Colon (tissue), 2 donors: ENCODE measurements at regions not wholly inside any gene's neighbourhood (a gene's known extent, or its start where the extent isn't known, plus 50 kb on each side); places are given as distances from the start of the nearest gene placed in this dataset.

Experiments used
- FAIRE-seq: peaks from 2 replicates; lab custom pipeline; 2012; peaks lifted over from hg19 to GRCh38; lab: Jason Lieb, UNC
- donor health status: control.
- donor health status: control.

DNA sequence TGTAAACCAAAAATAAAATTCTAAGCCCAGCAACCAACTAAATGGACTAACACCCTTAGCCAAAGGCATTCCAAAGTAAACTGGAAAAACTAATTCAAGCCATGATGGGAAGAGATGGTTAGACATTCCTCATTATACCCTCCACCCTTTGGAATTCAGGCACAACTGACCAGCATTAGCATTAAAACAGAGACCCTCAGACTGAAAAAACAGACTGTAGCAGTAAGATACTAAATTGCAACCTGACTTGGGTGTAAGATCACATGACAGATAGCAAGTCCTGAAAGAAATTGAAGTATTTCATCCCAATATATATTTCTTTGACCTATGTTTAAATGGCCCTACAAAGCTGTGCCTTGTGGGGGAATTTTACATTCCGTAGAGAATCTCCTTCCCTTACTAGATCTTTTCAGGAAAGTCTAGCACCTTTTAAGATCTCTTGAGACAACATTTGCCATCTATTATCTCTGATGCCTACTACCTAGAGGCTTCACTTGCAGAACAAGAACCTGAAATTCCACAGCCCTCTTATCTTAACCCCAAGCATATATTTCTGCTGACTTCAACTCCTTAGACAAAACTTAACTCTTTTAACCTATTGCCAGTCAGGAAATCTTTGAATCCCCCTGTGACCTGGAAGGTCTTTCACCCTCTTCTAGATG is 750.2 kb upstream of the IGFBP3 start:
- no peak for FAIRE-seq

DNA sequence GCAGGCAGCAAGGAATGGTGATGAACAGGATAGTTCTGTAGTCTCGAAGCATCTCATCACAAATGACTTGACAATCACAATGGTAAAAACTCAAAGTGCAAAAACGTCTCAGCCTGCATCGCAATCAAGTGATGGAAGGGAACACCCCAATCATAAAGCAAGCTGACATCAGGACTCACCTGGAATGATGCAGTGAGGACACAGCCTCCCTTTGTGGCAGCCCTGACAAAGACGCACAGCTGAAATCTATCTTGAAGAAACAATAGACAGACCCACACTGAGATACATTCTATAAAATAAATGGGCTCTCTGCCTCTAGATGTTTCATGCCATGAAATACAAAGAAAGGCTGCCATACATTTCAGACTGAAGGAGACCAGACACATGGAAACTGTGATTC is 748.0 kb upstream of the IGFBP3 start:
- FAIRE-seq, result no peak

DNA sequence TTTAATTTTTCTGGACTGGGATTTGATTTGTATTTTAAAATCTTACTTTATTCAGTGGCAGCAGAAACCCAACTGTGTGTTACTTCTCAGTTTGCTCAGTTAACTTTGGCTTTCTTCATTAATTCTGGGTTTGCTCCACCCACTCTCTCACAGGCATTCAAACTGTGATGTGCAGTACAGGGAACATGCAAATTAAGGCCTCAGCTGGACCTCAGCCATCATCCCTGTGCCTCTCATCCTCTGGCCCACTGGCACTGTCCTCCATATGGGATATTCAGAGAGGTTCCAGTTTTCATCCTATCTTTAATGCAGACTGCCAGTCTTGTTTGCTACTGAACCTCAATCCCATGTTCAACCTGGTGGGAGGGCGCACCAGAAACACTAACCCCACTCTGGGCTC is 743.4 kb upstream of the IGFBP3 start:
- no peak for FAIRE-seq

GRCh38 chr7:46663025-46663424 is 742.0 kb upstream of the IGFBP3 start:
- FAIRE-seq, result no peak

DNA sequence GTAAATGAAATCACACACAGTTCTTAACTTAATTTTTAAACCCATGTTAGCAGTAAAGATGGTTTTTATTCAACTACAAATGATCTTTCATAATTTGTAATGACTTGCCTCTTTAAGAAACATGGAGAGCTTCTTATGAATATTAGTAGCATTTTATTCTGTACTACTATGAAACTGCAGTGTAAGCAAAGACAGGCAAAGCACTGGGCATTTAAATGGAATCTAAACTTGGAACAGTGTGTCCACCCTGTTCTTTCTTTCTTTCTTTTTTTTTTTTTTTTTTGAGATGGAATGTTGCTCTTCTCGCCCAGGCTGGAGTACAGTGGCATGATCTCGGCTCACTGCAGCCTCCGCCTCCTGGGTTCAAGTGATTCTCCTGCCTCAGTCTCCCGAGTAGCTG is 740.4 kb upstream of the IGFBP3 start:
- FAIRE-seq, result no peak

DNA sequence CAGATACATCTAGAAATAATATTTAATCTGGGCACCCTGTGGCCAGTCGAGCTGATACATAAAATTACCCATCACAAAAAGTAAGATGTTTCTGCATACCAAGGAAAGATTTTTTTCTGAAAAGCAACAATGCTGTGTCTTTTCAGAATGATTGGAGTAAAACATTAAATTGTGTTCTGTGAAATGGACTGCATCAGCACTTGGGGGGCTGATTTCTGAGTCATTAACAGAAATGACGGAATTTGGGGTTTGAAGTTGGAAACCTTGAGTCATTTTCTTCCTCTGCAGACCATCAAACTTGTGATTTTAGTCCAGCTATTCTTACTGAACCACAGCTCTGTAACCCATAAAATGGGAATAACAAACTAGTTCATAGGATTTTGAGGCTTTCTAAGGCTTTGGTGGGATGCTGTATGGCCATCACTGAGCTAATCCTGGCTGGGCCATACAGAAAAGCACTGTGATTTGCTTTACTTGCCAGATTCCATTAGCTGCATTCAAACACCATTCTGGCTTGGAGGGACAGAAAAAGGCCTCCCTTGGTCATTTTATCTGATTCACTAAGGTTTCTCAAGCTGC is 739.4 kb upstream of the IGFBP3 start:
- no peak for FAIRE-seq

GRCh38 chr7:46658281-46658680 is 737.2 kb upstream of the IGFBP3 start:
- no peak for FAIRE-seq

DNA sequence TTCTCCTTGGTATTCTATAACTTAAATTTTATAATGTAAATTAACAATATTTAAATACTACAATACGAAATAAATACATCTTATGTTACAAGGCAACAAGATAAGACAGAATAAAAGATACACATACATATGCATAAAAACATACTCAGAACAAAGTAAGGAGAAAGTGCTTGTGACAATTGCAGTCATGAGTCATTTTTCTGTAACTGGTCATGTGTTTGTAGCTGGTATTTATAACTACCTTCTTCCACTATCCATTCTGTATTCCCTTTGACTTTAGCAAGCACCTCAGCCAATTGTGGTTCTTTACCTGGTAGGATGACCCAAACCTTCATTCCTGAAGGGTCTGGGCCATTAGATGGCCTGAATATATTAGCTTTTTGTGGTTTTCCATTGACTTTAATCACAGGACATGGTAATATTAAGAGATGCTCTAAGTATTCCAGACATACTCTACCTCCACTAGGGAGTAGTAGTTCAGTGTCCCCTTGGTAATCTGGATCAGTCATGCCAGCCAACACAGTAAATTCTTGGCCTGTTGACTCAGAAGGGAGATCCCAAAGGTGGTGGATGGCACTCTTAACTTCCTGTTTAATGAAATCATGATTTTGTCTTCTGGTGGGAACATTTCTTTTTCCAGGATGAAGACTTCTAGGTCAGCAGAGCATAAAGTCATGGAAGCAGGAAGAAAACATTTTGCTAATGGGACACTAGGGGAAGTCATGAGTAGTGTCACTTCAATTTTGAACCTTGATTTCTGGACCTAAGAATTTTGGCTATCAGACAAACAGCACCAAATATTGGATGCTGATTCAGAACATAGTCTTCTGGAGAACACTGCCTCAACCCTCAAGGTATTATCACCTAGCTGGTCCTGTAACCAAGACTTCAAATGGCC is 733.7 kb upstream of the IGFBP3 start:
- FAIRE-seq, result no peak

DNA sequence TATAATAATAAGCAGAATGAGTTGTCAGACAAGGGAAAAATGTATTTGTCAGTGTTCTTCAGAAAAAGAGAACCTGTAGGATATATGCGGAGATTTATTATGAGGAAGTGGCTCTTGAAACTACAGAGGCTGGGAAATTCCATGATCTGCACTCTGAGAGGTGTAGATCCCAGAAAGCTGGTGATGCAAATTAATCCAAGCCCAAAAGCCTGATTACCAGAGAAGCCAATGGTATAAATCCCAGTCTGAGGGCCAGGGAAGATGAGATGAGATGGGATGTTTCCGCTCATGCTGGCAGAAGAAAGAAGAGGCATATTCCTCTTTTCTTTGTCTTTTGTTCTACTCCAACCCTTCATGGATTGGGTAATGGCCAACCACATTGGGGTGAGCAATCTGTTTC is 732.8 kb upstream of the IGFBP3 start:
- no peak for FAIRE-seq

- FAIRE-seq, result no peak
Measured at GRCh38 chr7:46652317-46652716, 731.2 kb upstream of the IGFBP3 start.

DNA sequence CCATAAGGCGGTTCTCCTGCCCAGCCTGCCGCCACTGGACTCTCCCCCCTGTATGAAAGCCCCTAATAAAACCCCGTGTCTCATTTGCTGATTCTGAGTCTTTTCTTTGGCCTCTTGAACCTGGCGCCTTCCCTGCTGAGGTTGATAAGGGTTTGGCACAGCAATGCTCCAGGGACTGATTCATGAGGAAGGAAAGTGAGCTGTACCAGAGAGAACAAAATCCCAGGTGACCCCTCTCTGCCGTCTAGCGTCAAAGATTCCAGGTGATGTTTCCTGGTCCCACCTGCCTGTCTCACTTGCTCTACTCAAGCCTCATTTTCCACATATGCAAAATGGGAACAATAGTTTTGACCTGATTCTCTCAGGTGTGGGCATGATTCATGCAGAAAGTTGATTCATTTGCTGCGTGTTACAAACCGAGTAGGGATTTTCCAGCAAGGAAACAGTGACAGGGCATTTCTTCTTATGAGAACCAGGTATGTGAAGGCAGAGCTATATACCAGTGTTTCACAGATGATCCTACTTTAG is 730.6 kb upstream of the IGFBP3 start:
- no peak for FAIRE-seq

GRCh38 chr7:46651070-46651469 is 730.0 kb upstream of the IGFBP3 start:
- no peak for FAIRE-seq

DNA sequence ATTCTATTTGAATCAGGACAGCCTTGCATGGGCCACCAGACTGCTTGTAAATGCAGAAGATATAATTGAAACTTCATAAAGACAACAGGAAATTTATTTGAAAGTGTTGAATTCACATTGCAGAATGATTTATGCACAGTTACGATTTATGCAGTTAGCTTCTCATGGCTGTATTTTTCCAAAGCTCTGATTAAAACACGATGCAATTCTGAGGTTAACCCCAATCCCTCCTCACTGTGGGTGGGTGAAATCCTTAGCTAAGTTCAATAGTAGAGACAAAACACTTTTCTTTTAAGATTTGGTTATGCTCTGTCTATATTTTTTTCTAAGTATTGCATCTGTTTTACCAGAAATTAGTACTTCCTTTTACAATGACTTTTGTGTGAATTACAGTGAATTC is 728.8 kb upstream of the IGFBP3 start:
- no peak for FAIRE-seq

- FAIRE-seq, result no peak
Measured at GRCh38 chr7:46637793-46638735, 717.0 kb upstream of the IGFBP3 start.

DNA sequence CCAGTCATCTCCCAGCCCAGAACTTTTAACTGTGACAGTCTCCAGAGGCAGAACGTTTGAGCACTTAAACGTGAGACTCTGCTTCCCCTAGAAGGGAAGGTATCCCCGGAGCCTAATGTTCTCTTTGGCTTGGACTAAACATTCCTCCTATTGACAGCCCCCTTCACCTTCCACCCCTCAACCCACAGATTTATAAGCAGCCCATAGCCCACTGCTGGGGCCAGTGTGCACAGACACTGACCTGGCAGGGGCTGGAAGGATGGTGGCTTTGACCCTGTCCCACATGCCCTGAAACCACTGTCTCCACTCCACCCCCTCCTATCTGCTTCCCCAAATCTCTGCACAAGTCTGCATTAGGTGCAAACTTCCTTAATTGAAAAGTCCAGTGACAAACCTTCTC is 715.0 kb upstream of the IGFBP3 start:
- no peak for FAIRE-seq

- FAIRE-seq, result no peak
Measured at GRCh38 chr7:46633630-46634240, 712.7 kb upstream of the IGFBP3 start.

- FAIRE-seq, result no peak
Measured at GRCh38 chr7:46633200-46633599, 712.1 kb upstream of the IGFBP3 start.

GRCh38 chr7:46630031-46630430 is 709.0 kb upstream of the IGFBP3 start:
- FAIRE-seq, result no peak

- no peak for FAIRE-seq
Measured at GRCh38 chr7:46628389-46628788, 707.3 kb upstream of the IGFBP3 start.

GRCh38 chr7:46626691-46627310 is 705.7 kb upstream of the IGFBP3 start:
- FAIRE-seq, result no peak

DNA sequence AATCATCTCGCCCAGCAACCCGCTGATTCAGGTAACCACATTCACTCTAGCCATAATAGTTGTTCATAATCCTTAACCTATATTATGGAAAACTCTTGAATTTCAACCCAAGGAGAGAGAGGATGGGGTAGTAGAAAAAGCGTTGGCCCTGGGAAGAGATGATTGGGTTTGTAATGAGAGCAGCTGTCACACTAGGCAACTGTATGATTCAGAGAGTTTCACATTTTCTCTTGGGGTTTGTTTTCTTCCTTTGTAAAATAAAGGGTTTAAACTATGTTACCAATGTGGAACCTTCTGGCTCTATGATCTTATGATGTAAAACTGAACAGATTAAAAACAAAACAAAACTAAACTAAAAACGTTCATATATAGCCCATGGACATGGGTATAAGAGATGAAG is 705.2 kb upstream of the IGFBP3 start:
- FAIRE-seq, result no peak
